Keratinocyte (primary cell): ENCODE measurements at regions not wholly inside any gene's neighbourhood (a gene's known extent, or its start where the extent isn't known, plus 50 kb on each side); places are given as distances from the start of the nearest gene placed in this dataset.

ENCODE experiments used
- DNase-seq: peaks from one replicate; pipeline ENCODE4 v3.0.0-alpha.2; 2011; ENCODE audit warnings: low read depth, missing footprints, low spot score
- FAIRE-seq: peaks from 2 replicates; lab custom pipeline; 2011; peaks lifted over from hg19 to GRCh38; lab: Jason Lieb, UNC
- H2AFZ ChIP-seq: 2 replicates; pipeline ENCODE4 v1.6.0; 2012; ENCODE audit warnings: low read length, control low read depth, inconsistent platforms; ENCODE audit not compliant: control insufficient read depth
- H3K27ac ChIP-seq: 2 replicates; pipeline ENCODE4 v1.5.1; 2011; ENCODE audit warnings: low read length; ENCODE audit not compliant: control insufficient read depth, insufficient read depth
- H3K27me3 ChIP-seq: 3 replicates; pipeline ENCODE4 v1.6.0; 2011; ENCODE audit warnings: low read length; ENCODE audit not compliant: control insufficient read depth, insufficient read depth; ENCODE audit errors: extremely low read depth
- H3K36me3 ChIP-seq, 2 experiments: 2 replicates in 1 of 2; 3 replicates in 1 of 2; pipeline ENCODE4 v1.5.1; 2011; ENCODE audit warnings: low read length in 2 of 2, mild to moderate bottlenecking in 1 of 2; ENCODE audit not compliant: control insufficient read depth in 2 of 2, insufficient read depth in 2 of 2; ENCODE audit errors: extremely low read depth in 1 of 2
- H3K4me1 ChIP-seq: 3 replicates; pipeline ENCODE4 v1.5.1; 2011; ENCODE audit warnings: low read length; ENCODE audit not compliant: control insufficient read depth, insufficient read depth; ENCODE audit errors: extremely low read depth
- H3K4me2 ChIP-seq: 3 replicates; pipeline ENCODE4 v1.6.0; 2011; ENCODE audit warnings: low read depth, low read length; ENCODE audit not compliant: control insufficient read depth, insufficient read depth; ENCODE audit errors: extremely low read depth
- H3K4me3 ChIP-seq, 3 experiments: fragments of 200-600 bp in 1 of 3; sonication (generic) in 1 of 3; 2 replicates in 2 of 3; 3 replicates in 1 of 3; pipeline ENCODE4 v1.5.1; 2011 to 2016; ENCODE audit warnings: low read length in 3 of 3, mild to moderate bottlenecking in 3 of 3, control low read depth in 2 of 3, inconsistent platforms in 1 of 3, low read depth in 1 of 3, mixed read lengths in 1 of 3, mixed run types in 1 of 3, moderate library complexity in 1 of 3; ENCODE audit not compliant: control insufficient read depth in 2 of 3, insufficient read depth in 2 of 3; ENCODE audit errors: extremely low read depth in 1 of 3
- H3K79me2 ChIP-seq: 2 replicates; pipeline ENCODE4 v1.6.0; 2012; ENCODE audit warnings: low read length; ENCODE audit not compliant: control insufficient read depth, insufficient read depth
- H3K9ac ChIP-seq: 3 replicates; pipeline ENCODE4 v1.6.0; 2011; ENCODE audit warnings: low read length; ENCODE audit not compliant: control insufficient read depth, insufficient read depth; ENCODE audit errors: extremely low read depth
- H3K9me1 ChIP-seq: 3 replicates; pipeline ENCODE4 v1.6.0; 2011; ENCODE audit warnings: low read length; ENCODE audit not compliant: control insufficient read depth, insufficient read depth; ENCODE audit errors: extremely low read depth
- H3K9me3 ChIP-seq: 2 replicates; pipeline ENCODE4 v1.5.1; 2012; ENCODE audit warnings: low read depth, low read length; ENCODE audit not compliant: control insufficient read depth
- H4K20me1 ChIP-seq: 3 replicates; pipeline ENCODE4 v1.6.0; 2011; ENCODE audit warnings: low read length; ENCODE audit not compliant: control insufficient read depth, insufficient read depth; ENCODE audit errors: extremely low read depth
- EZH2 ChIP-seq: IDR thresholded peaks from one replicate; pipeline ENCODE4 v1.6.1; 2012; ENCODE audit warnings: inconsistent platforms, mild to moderate bottlenecking, low read length, moderate library complexity
- dilution Hi-C: fragments of 300-500 bp; cut with MboI; formaldehyde crosslinking; loops from one replicate; pipeline ENCODE4 v1.7.0; 2020; ENCODE audit warnings: low sequenced_read_pairs; ENCODE audit not compliant: extremely low pct_ligation_motif_present
- TF ChIP-seq, protein P1 (sequence below), 3 experiments: IDR thresholded peaks in 1 of 3; conservative IDR thresholded peaks in 1 of 3; optimal IDR thresholded peaks in 1 of 3; 2 replicates in 2 of 3; 3 replicates in 1 of 3; pipeline versions ENCODE3 to v1.5.1; 2011; ENCODE audit warnings: low read length in 3 of 3, mild to moderate bottlenecking in 3 of 3, moderate library complexity in 2 of 3, control low read depth in 1 of 3, inconsistent platforms in 1 of 3; ENCODE audit not compliant: insufficient read depth in 2 of 3; ENCODE audit errors: extremely low read depth in 1 of 3

DNA sequence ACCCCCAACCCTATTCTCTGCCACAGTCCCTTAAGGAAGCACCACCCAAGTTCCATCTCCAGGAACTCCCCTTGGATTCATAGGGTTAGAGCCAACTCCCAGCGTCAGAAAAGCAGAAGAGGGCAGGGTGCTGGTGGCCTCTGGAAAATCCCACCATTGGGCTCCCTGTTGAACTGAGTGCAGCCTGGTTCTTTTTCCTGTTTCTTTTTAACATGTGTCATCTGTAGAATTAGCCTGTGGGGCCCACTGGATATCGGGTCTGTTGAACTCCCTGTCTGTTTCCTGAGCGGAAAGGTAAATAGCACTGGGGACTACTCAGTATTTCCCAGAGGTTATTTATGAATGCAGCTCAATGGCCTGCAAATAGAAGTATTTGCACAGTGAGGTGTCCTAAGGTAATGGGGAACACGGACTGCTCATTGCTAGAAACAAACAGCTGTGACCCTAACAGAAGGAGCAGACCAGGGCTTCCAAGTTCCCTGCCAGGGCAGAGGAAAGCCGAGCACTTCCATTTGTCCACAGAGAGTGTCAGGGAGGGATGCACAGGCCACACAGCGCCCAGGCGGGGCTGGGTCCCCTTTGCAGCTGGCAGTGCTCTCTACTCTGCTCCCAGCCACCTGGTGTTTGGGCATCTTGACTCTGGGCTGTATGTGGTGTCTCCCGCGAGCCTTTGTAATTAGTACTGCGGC is 102.6 kb downstream of the FHDC1 start:
- dilution Hi-C loops, result no loop called here
- no peak for FAIRE-seq
- H3K79me2 ChIP-seq, result no peaks in the 10 kb centered on the region
- no peaks in the 10 kb centered on the region for H3K9me3 ChIP-seq
- H3K27me3 ChIP-seq, result no peaks in the 10 kb centered on the region
- no peak overlapping the region for H3K9ac ChIP-seq
- DNase-seq, result no peak
- H2AFZ ChIP-seq, result no peak overlapping the region
- H4K20me1 ChIP-seq, result no peaks in the 10 kb centered on the region
- peaks cover 8% of the 10 kb centered on the region for H3K4me1 ChIP-seq
- H3K36me3 ChIP-seq, result no peaks in the 10 kb centered on the region
- no peak for TF ChIP-seq EZH2
- TF ChIP-seq, protein P1, sequence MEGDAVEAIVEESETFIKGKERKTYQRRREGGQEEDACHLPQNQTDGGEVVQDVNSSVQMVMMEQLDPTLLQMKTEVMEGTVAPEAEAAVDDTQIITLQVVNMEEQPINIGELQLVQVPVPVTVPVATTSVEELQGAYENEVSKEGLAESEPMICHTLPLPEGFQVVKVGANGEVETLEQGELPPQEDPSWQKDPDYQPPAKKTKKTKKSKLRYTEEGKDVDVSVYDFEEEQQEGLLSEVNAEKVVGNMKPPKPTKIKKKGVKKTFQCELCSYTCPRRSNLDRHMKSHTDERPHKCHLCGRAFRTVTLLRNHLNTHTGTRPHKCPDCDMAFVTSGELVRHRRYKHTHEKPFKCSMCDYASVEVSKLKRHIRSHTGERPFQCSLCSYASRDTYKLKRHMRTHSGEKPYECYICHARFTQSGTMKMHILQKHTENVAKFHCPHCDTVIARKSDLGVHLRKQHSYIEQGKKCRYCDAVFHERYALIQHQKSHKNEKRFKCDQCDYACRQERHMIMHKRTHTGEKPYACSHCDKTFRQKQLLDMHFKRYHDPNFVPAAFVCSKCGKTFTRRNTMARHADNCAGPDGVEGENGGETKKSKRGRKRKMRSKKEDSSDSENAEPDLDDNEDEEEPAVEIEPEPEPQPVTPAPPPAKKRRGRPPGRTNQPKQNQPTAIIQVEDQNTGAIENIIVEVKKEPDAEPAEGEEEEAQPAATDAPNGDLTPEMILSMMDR (optimal IDR thresholded peaks at IDR 0.05 in 1 of 3, IDR thresholded peaks at IDR 0.05 in 1 of 3, conservative IDR thresholded peaks at IDR 0.05 in 1 of 3; ENCODE audit: extremely low read depth in 1 of 3, insufficient read depth in 2 of 3, low read length in 3 of 3), result no peak
- no peak overlapping the region for H3K4me3 ChIP-seq
- H3K4me2 ChIP-seq, result no peak overlapping the region
- no peak overlapping the region for H3K27ac ChIP-seq
- H3K9me1 ChIP-seq, result no peaks in the 10 kb centered on the region

DNA sequence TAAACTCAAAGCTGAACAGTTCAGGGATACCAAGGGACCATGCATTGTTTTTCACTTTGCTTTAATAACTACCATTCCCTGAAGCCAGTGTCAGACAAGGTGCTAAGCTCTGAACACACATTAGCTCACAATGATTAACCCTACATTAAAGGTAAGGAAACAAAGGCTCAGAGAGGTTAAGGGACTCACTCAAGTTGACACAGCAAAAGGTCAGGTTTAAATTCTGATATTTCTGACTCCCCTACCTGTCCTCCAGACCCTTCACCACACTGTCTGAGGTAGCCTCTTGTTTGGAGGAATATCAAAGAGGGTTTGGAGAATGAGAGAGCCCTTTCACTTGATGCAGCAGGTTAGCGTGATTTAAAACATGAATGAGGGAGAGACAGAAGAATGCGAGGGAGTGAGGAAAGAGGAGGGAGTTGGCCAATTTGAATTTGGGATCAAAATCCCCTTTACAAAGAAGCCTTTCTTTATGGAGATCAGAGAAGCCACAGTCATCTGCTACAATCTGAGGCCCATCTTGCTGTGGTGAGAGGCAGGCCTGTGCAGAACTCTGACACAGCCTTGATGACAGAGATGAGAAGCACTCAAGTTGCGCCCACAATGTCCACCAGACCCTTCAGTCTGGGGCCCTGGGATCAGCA is 103.5 kb downstream of the FHDC1 start:
- Histone ChIP-seq H3K36me3 (no peaks in the 10 kb centered on the region), H3K4me2 (no peak overlapping the region), H4K20me1 (no peaks in the 10 kb centered on the region), H3K9me1 (no peaks in the 10 kb centered on the region), H3K79me2 (no peaks in the 10 kb centered on the region), H3K4me1 (peaks cover 8% of the 10 kb centered on the region), H3K9ac (no peak overlapping the region), H3K27me3 (no peaks in the 10 kb centered on the region), H2AFZ (no peak overlapping the region), H3K9me3 (no peaks in the 10 kb centered on the region), H3K27ac (no peak overlapping the region), H3K4me3 (no peak overlapping the region)
- dilution Hi-C loops, result no loop called here
- no peak for TF ChIP-seq EZH2
- no peak for FAIRE-seq
- DNase-seq, result no peak
